ENCODE measurements at regions not wholly inside any gene's neighbourhood (a gene's known extent, or its start where the extent isn't known, plus 50 kb on each side); places are given as distances from the start of the nearest gene placed in this dataset.
"Not testable (repeated sequence)": the region's sequence is repeated elsewhere in the genome, so short reads cannot be mapped to it uniquely, and the experiment has no call there.

- H3K4me3 ChIP-seq (ENCODE audit: low read depth, low read length): no peak overlapping the region
These were observed 231.7 kb upstream of the STXBP5 start for GRCh38 chr6:146972546-146972945.

GRCh38 chr6:146974351-146974750, 229.9 kb upstream of the STXBP5 start:
- Histone ChIP-seq H3K36me3 (ENCODE audit: control insufficient read depth, insufficient read depth, low read length) (no peaks in the 10 kb centered on the region), H3K9me3 (ENCODE audit: control insufficient read depth, insufficient read depth, low read depth, low read length) (no peaks in the 10 kb centered on the region), H3K4me3 (ENCODE audit: low read depth, low read length) (no peak overlapping the region), H3K27me3 (ENCODE audit: control insufficient read depth, insufficient read depth, low read length) (no peaks in the 10 kb centered on the region), H3K27ac (ENCODE audit: low read depth, low read length) (no peak overlapping the region), H3K4me1 (ENCODE audit: control insufficient read depth, insufficient read depth, low read length) (no peaks in the 10 kb centered on the region), H3K9ac (ENCODE audit: low read length) (no peak overlapping the region)

More at GRCh38 chr6:146972546-146972945, 231.7 kb upstream of the STXBP5 start:
- Histone ChIP-seq H3K27me3 (ENCODE audit: control insufficient read depth, insufficient read depth, low read length) (no peaks in the 10 kb centered on the region), H3K27ac (ENCODE audit: low read depth, low read length) (no peak overlapping the region), H3K9me3 (ENCODE audit: control insufficient read depth, insufficient read depth, low read depth, low read length) (no peaks in the 10 kb centered on the region), H3K4me1 (ENCODE audit: control insufficient read depth, insufficient read depth, low read length) (no peaks in the 10 kb centered on the region), H3K9ac (ENCODE audit: low read length) (no peak overlapping the region), H3K36me3 (ENCODE audit: control insufficient read depth, insufficient read depth, low read length) (no peaks in the 10 kb centered on the region)

GRCh38 chr6:146975093-146975492, 229.1 kb upstream of the STXBP5 start:
- H3K27me3 ChIP-seq (ENCODE audit: control insufficient read depth, insufficient read depth, low read length): no peaks in the 10 kb centered on the region

GRCh38 chr6:146980900-146981329, 223.3 kb upstream of the STXBP5 start:
- Histone ChIP-seq H3K27me3 (ENCODE audit: control insufficient read depth, insufficient read depth, low read length) (no peaks in the 10 kb centered on the region), H3K27ac (ENCODE audit: low read depth, low read length) (no peak overlapping the region), H3K4me3 (ENCODE audit: low read depth, low read length) (no peak overlapping the region), H3K36me3 (ENCODE audit: control insufficient read depth, insufficient read depth, low read length) (no peaks in the 10 kb centered on the region), H3K9me3 (ENCODE audit: control insufficient read depth, insufficient read depth, low read depth, low read length) (peaks cover 2% of the 10 kb centered on the region; the same call in 1 of the 2 replicates), H3K9ac (ENCODE audit: low read length) (no peak overlapping the region), H3K4me1 (ENCODE audit: control insufficient read depth, insufficient read depth, low read length) (peaks cover 10% of the 10 kb centered on the region)

More at GRCh38 chr6:146975093-146975492, 229.1 kb upstream of the STXBP5 start:
- H3K9me3 ChIP-seq (ENCODE audit: control insufficient read depth, insufficient read depth, low read depth, low read length): no peaks in the 10 kb centered on the region
- H3K9ac ChIP-seq (ENCODE audit: low read length): no peak overlapping the region
- H3K4me1 ChIP-seq (ENCODE audit: control insufficient read depth, insufficient read depth, low read length): no peaks in the 10 kb centered on the region
- H3K36me3 ChIP-seq (ENCODE audit: control insufficient read depth, insufficient read depth, low read length): no peaks in the 10 kb centered on the region
- H3K27ac ChIP-seq (ENCODE audit: low read depth, low read length): no peak overlapping the region
- no peak overlapping the region for H3K4me3 ChIP-seq (ENCODE audit: low read depth, low read length)

GRCh38 chr6:146981981-146982380, 222.2 kb upstream of the STXBP5 start:
- H3K27me3 ChIP-seq (ENCODE audit: control insufficient read depth, insufficient read depth, low read length): no peaks in the 10 kb centered on the region
- no peak overlapping the region for H3K4me3 ChIP-seq (ENCODE audit: low read depth, low read length)
- no peak overlapping the region for H3K9ac ChIP-seq (ENCODE audit: low read length)
- H3K27ac ChIP-seq (ENCODE audit: low read depth, low read length): no peak overlapping the region
- H3K36me3 ChIP-seq (ENCODE audit: control insufficient read depth, insufficient read depth, low read length): no peaks in the 10 kb centered on the region
- peaks cover 3% of the 10 kb centered on the region; the same call in 1 of the 2 replicates for H3K9me3 ChIP-seq (ENCODE audit: control insufficient read depth, insufficient read depth, low read depth, low read length)
- H3K4me1 ChIP-seq (ENCODE audit: control insufficient read depth, insufficient read depth, low read length): peaks cover 10% of the 10 kb centered on the region

GRCh38 chr6:146984251-146984924, 219.8 kb upstream of the STXBP5 start:
- peaks cover 10% of the 10 kb centered on the region for H3K4me1 ChIP-seq (ENCODE audit: control insufficient read depth, insufficient read depth, low read length)
- peaks cover 3% of the 10 kb centered on the region; the same call in 1 of the 2 replicates for H3K9me3 ChIP-seq (ENCODE audit: control insufficient read depth, insufficient read depth, low read depth, low read length)
- H3K36me3 ChIP-seq (ENCODE audit: control insufficient read depth, insufficient read depth, low read length): no peaks in the 10 kb centered on the region
- H3K27ac ChIP-seq (ENCODE audit: low read depth, low read length): no peak overlapping the region
- no peaks in the 10 kb centered on the region for H3K27me3 ChIP-seq (ENCODE audit: control insufficient read depth, insufficient read depth, low read length)
- H3K4me3 ChIP-seq (ENCODE audit: low read depth, low read length): no peak overlapping the region
- H3K9ac ChIP-seq (ENCODE audit: low read length): no peak overlapping the region

- Histone ChIP-seq H3K27me3 (ENCODE audit: control insufficient read depth, insufficient read depth, low read length) (no peaks in the 10 kb centered on the region), H3K27ac (ENCODE audit: low read depth, low read length) (no peak overlapping the region), H3K9me3 (ENCODE audit: control insufficient read depth, insufficient read depth, low read depth, low read length) (peaks cover 3% of the 10 kb centered on the region; the same call in 1 of the 2 replicates), H3K4me1 (ENCODE audit: control insufficient read depth, insufficient read depth, low read length) (peaks cover 10% of the 10 kb centered on the region), H3K9ac (ENCODE audit: low read length) (no peak overlapping the region), H3K36me3 (ENCODE audit: control insufficient read depth, insufficient read depth, low read length) (no peaks in the 10 kb centered on the region), H3K4me3 (ENCODE audit: low read depth, low read length) (no peak overlapping the region)
These were observed 219.1 kb upstream of the STXBP5 start for GRCh38 chr6:146985111-146985510.

GRCh38 chr6:146985966-146986365, 218.3 kb upstream of the STXBP5 start:
- Histone ChIP-seq H3K9ac (ENCODE audit: low read length) (no peak overlapping the region), H3K27me3 (ENCODE audit: control insufficient read depth, insufficient read depth, low read length) (no peaks in the 10 kb centered on the region), H3K4me1 (ENCODE audit: control insufficient read depth, insufficient read depth, low read length) (peaks cover 10% of the 10 kb centered on the region), H3K9me3 (ENCODE audit: control insufficient read depth, insufficient read depth, low read depth, low read length) (peaks cover 3% of the 10 kb centered on the region; the same call in 1 of the 2 replicates), H3K27ac (ENCODE audit: low read depth, low read length) (no peak overlapping the region), H3K4me3 (ENCODE audit: low read depth, low read length) (no peak overlapping the region), H3K36me3 (ENCODE audit: control insufficient read depth, insufficient read depth, low read length) (no peaks in the 10 kb centered on the region)

- not testable (repeated sequence) for H3K36me3 ChIP-seq (ENCODE audit: control insufficient read depth, insufficient read depth, low read length); H3K4me3 ChIP-seq (ENCODE audit: low read depth, low read length); H3K9me3 ChIP-seq (ENCODE audit: control insufficient read depth, insufficient read depth, low read depth, low read length); H3K27ac ChIP-seq (ENCODE audit: low read depth, low read length); H3K9ac ChIP-seq (ENCODE audit: low read length); H3K27me3 ChIP-seq (ENCODE audit: control insufficient read depth, insufficient read depth, low read length)
- H3K4me1 ChIP-seq (ENCODE audit: control insufficient read depth, insufficient read depth, low read length): peaks cover 10% of the 10 kb centered on the region
These were observed 216.3 kb upstream of the STXBP5 start for GRCh38 chr6:146987938-146988337.

- no peak overlapping the region for H3K9ac ChIP-seq (ENCODE audit: low read length)
- H3K27me3 ChIP-seq (ENCODE audit: control insufficient read depth, insufficient read depth, low read length): no peaks in the 10 kb centered on the region
- peaks cover 3% of the 10 kb centered on the region; the same call in 1 of the 2 replicates for H3K9me3 ChIP-seq (ENCODE audit: control insufficient read depth, insufficient read depth, low read depth, low read length)
- peaks cover 4% of the 10 kb centered on the region for H3K4me1 ChIP-seq (ENCODE audit: control insufficient read depth, insufficient read depth, low read length)
- H3K36me3 ChIP-seq (ENCODE audit: control insufficient read depth, insufficient read depth, low read length): no peaks in the 10 kb centered on the region
- no peak overlapping the region for H3K27ac ChIP-seq (ENCODE audit: low read depth, low read length)
- H3K4me3 ChIP-seq (ENCODE audit: low read depth, low read length): no peak overlapping the region
These were observed 214.4 kb upstream of the STXBP5 start for GRCh38 chr6:146989860-146990259.

- Histone ChIP-seq H3K9ac (ENCODE audit: low read length) (no peak overlapping the region), H3K27ac (ENCODE audit: low read depth, low read length) (no peak overlapping the region), H3K36me3 (ENCODE audit: control insufficient read depth, insufficient read depth, low read length) (no peaks in the 10 kb centered on the region), H3K9me3 (ENCODE audit: control insufficient read depth, insufficient read depth, low read depth, low read length) (peaks cover 3% of the 10 kb centered on the region; the same call in 1 of the 2 replicates), H3K4me3 (ENCODE audit: low read depth, low read length) (no peak overlapping the region), H3K4me1 (ENCODE audit: control insufficient read depth, insufficient read depth, low read length) (peaks cover under 1% of the 10 kb centered on the region; the same call in 1 of the 2 replicates), H3K27me3 (ENCODE audit: control insufficient read depth, insufficient read depth, low read length) (no peaks in the 10 kb centered on the region)
These were observed 213.9 kb upstream of the STXBP5 start for GRCh38 chr6:146990284-146990683.

Measured in HUES6 (cell line).